Umbilical cord (tissue), 1 donor: ENCODE measurements at regions not wholly inside any gene's neighbourhood (a gene's known extent, or its start where the extent isn't known, plus 50 kb on each side); places are given as distances from the start of the nearest gene placed in this dataset.

Experiments
- DNase-seq: peaks from one replicate; pipeline ENCODE4 v3.0.0-alpha.2; 2015; ENCODE audit warnings: low spot score

- DNase-seq: no peak
These were observed 673.3 kb downstream of the KCNT2 start for GRCh38 chr1:195934817-195935553.

GRCh38 chr1:195933835-195934234, 674.4 kb downstream of the KCNT2 start:
- DNase-seq: no peak

GRCh38 chr1:195915826-195916225, 692.4 kb downstream of the KCNT2 start:
- DNase-seq: no peak

- DNase-seq: no peak
These were observed 699.2 kb downstream of the KCNT2 start for GRCh38 chr1:195909061-195909460.

- DNase-seq: no peak
These were observed 700.1 kb downstream of the KCNT2 start for GRCh38 chr1:195908121-195908520.

GRCh38 chr1:195903203-195903602, 705.0 kb downstream of the KCNT2 start:
- no peak for DNase-seq

- DNase-seq: no peak
These were observed 705.5 kb downstream of the KCNT2 start for GRCh38 chr1:195902779-195903178.

- DNase-seq: no peak
These were observed 708.4 kb downstream of the KCNT2 start for GRCh38 chr1:195899762-195900352.

- no peak for DNase-seq
These were observed 709.3 kb downstream of the KCNT2 start for GRCh38 chr1:195898924-195899323.

- DNase-seq: no peak
These were observed 709.9 kb downstream of the KCNT2 start for GRCh38 chr1:195898373-195898772.

GRCh38 chr1:195897076-195897475, 711.2 kb downstream of the KCNT2 start:
- DNase-seq: no peak

GRCh38 chr1:195894411-195894810, 713.8 kb downstream of the KCNT2 start:
- DNase-seq: no peak

GRCh38 chr1:195886000-195886399, 722.2 kb downstream of the KCNT2 start:
- no peak for DNase-seq

- no peak for DNase-seq
These were observed 729.8 kb downstream of the KCNT2 start for GRCh38 chr1:195878478-195878877.

- no peak for DNase-seq
These were observed 731.4 kb downstream of the KCNT2 start for GRCh38 chr1:195876792-195877191.

GRCh38 chr1:195872376-195872775, 735.9 kb downstream of the KCNT2 start:
- DNase-seq: no peak

- no peak for DNase-seq
These were observed 740.6 kb downstream of the KCNT2 start for GRCh38 chr1:195867638-195868037.

GRCh38 chr1:195866781-195867222, 741.4 kb downstream of the KCNT2 start:
- DNase-seq: no peak

GRCh38 chr1:195866091-195866780, 742.0 kb downstream of the KCNT2 start:
- DNase-seq: no peak

- DNase-seq: no peak
These were observed 756.4 kb downstream of the KCNT2 start for GRCh38 chr1:195851804-195852203.

GRCh38 chr1:195851016-195851601, 757.1 kb downstream of the KCNT2 start:
- DNase-seq: no peak

- no peak for DNase-seq
These were observed 759.1 kb downstream of the KCNT2 start for GRCh38 chr1:195849180-195849579.
